Colonic mucosa (tissue), 4 donors: ENCODE measurements at regions not wholly inside any gene's neighbourhood (a gene's known extent, or its start where the extent isn't known, plus 50 kb on each side); places are given as distances from the start of the nearest gene placed in this dataset.

ENCODE experiments used
- DNase-seq: peaks from one replicate; pipeline ENCODE4 v3.0.0-alpha.2; 2020
- H3K27ac ChIP-seq: fragments of 200-600 bp; one replicate; pipeline ENCODE4 v1.8.0; 2021
- H3K27me3 ChIP-seq: fragments of 200-600 bp; one replicate; pipeline ENCODE4 v1.8.0; 2021
- H3K36me3 ChIP-seq: fragments of 200-600 bp; one replicate; pipeline ENCODE4 v1.8.0; 2021
- H3K4me1 ChIP-seq: fragments of 200-600 bp; one replicate; pipeline ENCODE4 v1.8.0; 2021; ENCODE audit warnings: mild to moderate bottlenecking
- H3K4me3 ChIP-seq: fragments of 200-600 bp; one replicate; pipeline ENCODE4 v1.8.0; 2021
- H3K9ac ChIP-seq, 2 donors: one replicate each; pipeline ENCODE4 v1.7.0; 2013; ENCODE audit warnings: control low read depth in 2 of 2, low read depth in 2 of 2, low read length in 2 of 2
- H3K9me3 ChIP-seq: fragments of 200-600 bp; one replicate; pipeline ENCODE4 v1.8.0; 2021
- intact Hi-C: fragments of 100-400 bp; cut with DNase I; formaldehyde crosslinking; loops from one replicate; pipeline ENCODE4 v1.14.1; 2022
- TF ChIP-seq, protein P1 (sequence below): fragments of 200-600 bp; IDR thresholded peaks from one replicate; pipeline ENCODE4 v1.8.0; 2022; ENCODE audit warnings: antibody characterized with exemption, mild to moderate bottlenecking
- donor health status: healthy.
- donor health status: DM: no; HTN: no; CAD: no.
- donor health status: DM: no; HTN: no; CAD: no.

DNA sequence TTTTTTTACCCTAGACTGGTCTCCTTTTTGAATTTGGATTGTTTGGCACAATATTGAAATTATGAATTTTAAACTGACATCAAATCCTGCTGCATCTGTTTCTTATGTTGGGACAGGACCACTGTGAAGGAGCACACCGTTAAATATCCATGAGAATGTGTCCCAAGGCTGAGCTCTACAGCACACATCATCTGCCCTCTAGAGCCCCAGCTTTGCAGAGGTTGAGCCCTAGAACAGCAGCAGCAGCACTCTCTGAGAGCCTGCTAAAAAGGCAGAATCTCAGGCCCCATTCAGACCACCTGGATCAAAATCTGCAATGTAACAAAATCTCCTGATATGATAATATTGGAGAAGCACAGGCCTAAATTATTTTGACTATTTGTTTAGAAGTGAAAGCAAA lies 192.1 kb upstream of the CCN2 start:
- no peak overlapping the region for H3K27ac ChIP-seq
- TF ChIP-seq, protein P1, sequence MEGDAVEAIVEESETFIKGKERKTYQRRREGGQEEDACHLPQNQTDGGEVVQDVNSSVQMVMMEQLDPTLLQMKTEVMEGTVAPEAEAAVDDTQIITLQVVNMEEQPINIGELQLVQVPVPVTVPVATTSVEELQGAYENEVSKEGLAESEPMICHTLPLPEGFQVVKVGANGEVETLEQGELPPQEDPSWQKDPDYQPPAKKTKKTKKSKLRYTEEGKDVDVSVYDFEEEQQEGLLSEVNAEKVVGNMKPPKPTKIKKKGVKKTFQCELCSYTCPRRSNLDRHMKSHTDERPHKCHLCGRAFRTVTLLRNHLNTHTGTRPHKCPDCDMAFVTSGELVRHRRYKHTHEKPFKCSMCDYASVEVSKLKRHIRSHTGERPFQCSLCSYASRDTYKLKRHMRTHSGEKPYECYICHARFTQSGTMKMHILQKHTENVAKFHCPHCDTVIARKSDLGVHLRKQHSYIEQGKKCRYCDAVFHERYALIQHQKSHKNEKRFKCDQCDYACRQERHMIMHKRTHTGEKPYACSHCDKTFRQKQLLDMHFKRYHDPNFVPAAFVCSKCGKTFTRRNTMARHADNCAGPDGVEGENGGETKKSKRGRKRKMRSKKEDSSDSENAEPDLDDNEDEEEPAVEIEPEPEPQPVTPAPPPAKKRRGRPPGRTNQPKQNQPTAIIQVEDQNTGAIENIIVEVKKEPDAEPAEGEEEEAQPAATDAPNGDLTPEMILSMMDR: no peak
- no peak for DNase-seq
- H3K36me3 ChIP-seq: no peaks in the 10 kb centered on the region
- no peaks in the 10 kb centered on the region for H3K27me3 ChIP-seq
- intact Hi-C loops: no loop called here
- no peak overlapping the region for H3K9ac ChIP-seq
- no peaks in the 10 kb centered on the region for H3K9me3 ChIP-seq
- H3K4me3 ChIP-seq: no peak overlapping the region
- no peaks in the 10 kb centered on the region for H3K4me1 ChIP-seq

DNA sequence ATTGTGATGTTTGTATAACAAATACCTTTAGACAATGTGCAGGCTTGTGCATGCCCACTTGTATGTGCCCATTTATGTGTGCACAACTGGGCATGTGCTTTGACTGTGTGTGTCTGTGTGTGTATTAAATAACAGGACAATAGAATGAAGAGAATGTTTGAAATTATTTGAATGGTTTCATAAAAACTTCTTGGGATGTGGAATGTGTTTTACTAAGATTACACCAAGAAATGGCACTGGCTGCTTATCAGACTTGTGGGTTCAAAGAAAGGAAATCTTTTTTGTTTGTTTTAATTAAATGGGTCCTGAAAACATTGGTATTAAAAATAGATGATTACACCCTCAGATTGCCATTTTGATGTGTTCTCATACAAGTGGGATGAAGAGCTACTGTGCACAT lies 191.6 kb upstream of the CCN2 start:
- DNase-seq: no peak
- Histone ChIP-seq H3K4me3 (no peak overlapping the region), H3K4me1 (no peaks in the 10 kb centered on the region), H3K27ac (no peak overlapping the region), H3K36me3 (no peaks in the 10 kb centered on the region), H3K9ac (no peak overlapping the region), H3K27me3 (no peaks in the 10 kb centered on the region), H3K9me3 (no peaks in the 10 kb centered on the region)
- intact Hi-C loops: no loop called here
- TF ChIP-seq, protein P1: no peak

DNA sequence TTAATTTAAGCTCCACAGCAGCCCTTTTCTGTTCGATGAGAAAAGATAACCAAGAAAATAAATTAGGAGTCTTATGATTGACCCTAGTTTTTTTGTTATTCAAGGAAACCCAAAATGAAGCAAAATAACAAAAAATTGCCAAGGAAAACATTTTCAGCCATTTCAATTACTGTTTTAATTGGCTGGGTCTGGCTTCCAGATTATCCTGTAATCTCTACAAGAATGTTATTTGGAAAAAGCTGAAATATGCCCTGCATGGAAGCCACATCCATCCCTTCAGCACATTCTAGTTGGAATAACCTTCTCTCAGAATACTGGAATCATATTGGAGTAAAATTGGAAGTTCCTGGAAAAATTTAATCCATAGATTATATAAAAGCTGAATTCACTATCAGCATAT lies 191.1 kb upstream of the CCN2 start:
- no peaks in the 10 kb centered on the region for H3K4me1 ChIP-seq
- DNase-seq: no peak
- H3K9ac ChIP-seq: no peak overlapping the region
- no peaks in the 10 kb centered on the region for H3K36me3 ChIP-seq
- H3K9me3 ChIP-seq: no peaks in the 10 kb centered on the region
- H3K4me3 ChIP-seq: no peak overlapping the region
- no peaks in the 10 kb centered on the region for H3K27me3 ChIP-seq
- H3K27ac ChIP-seq: no peak overlapping the region
- intact Hi-C loops: no loop called here
- TF ChIP-seq, protein P1: no peak

DNA sequence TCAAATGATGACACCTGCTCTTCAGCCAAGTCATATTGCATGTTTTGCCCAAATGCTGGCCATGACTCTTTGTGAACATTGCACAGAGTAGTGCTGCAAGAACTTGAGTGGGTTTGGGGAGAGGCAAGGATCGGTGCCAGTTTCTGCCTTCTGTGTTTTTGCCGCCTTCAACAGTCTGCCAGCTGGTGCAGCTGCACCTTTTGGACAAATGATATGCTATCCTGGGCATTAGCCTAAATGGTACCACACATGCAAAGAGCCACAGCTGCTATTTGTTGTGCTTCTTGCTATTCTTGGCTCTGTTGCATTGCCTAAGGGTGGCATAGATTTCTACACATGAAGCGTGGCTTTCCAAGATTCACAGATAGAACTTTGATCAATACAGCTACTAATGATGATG lies 189.0 kb upstream of the CCN2 start:
- no peak overlapping the region for H3K27ac ChIP-seq
- intact Hi-C loops: no loop called here
- H3K36me3 ChIP-seq: no peaks in the 10 kb centered on the region
- DNase-seq: no peak
- no peaks in the 10 kb centered on the region for H3K27me3 ChIP-seq
- no peaks in the 10 kb centered on the region for H3K9me3 ChIP-seq
- TF ChIP-seq, protein P1: no peak
- no peak overlapping the region for H3K4me3 ChIP-seq
- no peaks in the 10 kb centered on the region for H3K4me1 ChIP-seq
- no peak overlapping the region for H3K9ac ChIP-seq

DNA sequence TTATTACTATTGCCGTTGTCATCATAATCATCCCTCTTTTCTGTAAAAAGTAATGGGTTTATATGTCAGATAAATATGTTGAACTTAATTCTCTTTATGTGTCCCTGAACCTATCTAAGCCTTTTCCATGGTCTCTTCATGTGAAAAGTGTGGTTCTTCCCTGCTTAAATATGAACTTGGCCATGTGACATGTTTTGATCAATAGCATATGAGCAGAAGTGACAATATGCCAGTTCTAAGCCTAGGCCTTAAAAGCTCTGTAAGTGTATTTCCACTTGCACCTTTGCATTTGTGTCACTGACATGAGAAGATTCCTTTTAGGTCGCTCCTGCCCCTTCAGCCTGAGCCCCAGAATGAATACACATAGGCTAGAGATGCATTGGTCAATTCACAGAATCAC lies 188.4 kb upstream of the CCN2 start:
- no peak for DNase-seq
- H3K4me3 ChIP-seq: no peak overlapping the region
- no peaks in the 10 kb centered on the region for H3K36me3 ChIP-seq
- H3K27me3 ChIP-seq: no peaks in the 10 kb centered on the region
- no peaks in the 10 kb centered on the region for H3K4me1 ChIP-seq
- no peak overlapping the region for H3K9ac ChIP-seq
- TF ChIP-seq, protein P1: no peak
- intact Hi-C loops: no loop called here
- no peaks in the 10 kb centered on the region for H3K9me3 ChIP-seq
- no peak overlapping the region for H3K27ac ChIP-seq

DNA sequence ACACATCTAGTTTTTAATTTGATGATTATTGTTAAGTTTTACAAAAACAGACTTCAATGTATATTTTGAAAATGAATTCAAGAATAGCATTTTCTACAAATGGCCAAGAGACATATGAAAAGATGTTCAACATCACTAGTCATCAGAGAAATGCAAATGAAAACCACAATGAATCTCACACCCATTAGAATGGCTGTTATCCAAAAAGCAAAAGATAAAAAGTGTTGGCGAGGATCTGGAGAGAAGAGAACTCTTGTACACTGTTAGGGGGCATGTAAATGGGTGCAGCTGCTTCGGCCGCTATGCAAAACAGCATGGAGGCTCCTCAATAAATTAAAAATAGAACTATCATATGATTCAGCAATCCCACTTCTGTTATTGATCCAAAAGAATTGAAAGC lies 185.8 kb upstream of the CCN2 start:
- Histone ChIP-seq H3K4me3 (no peak overlapping the region), H3K9me3 (no peaks in the 10 kb centered on the region), H3K9ac (no peak overlapping the region), H3K27ac (no peak overlapping the region), H3K27me3 (no peaks in the 10 kb centered on the region), H3K4me1 (no peaks in the 10 kb centered on the region), H3K36me3 (no peaks in the 10 kb centered on the region)
- TF ChIP-seq, protein P1: no peak
- DNase-seq: no peak
- intact Hi-C loops: no loop called here
